ENCODE measurements at regions not wholly inside any gene's neighbourhood (a gene's known extent, or its start where the extent isn't known, plus 50 kb on each side); places are given as distances from the start of the nearest gene placed in this dataset.

DNA sequence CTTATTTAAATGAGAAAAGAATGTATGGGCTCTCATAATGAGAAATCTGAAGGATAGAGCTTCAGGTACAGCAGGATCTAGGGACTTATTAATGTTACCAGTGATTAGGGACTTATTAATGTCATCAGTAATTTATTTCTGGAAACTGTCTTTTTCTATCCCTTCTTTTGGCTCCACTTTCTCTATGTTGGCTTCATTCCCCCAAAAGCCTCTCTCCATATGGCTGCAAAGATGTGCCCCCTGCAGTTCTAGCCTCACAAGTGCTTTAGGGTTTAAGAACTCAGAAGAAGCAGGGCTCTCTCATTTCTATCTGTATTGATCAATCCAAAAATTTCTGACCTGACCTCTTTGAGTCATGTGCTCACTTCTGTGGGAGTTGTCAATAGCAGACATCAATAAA lies 480.9 kb downstream of the TXNL1 start:
- TF ChIP-seq POLR2A (IDR thresholded peaks at IDR 0.05): no peak
- TF ChIP-seq, protein P1, sequence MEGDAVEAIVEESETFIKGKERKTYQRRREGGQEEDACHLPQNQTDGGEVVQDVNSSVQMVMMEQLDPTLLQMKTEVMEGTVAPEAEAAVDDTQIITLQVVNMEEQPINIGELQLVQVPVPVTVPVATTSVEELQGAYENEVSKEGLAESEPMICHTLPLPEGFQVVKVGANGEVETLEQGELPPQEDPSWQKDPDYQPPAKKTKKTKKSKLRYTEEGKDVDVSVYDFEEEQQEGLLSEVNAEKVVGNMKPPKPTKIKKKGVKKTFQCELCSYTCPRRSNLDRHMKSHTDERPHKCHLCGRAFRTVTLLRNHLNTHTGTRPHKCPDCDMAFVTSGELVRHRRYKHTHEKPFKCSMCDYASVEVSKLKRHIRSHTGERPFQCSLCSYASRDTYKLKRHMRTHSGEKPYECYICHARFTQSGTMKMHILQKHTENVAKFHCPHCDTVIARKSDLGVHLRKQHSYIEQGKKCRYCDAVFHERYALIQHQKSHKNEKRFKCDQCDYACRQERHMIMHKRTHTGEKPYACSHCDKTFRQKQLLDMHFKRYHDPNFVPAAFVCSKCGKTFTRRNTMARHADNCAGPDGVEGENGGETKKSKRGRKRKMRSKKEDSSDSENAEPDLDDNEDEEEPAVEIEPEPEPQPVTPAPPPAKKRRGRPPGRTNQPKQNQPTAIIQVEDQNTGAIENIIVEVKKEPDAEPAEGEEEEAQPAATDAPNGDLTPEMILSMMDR (IDR thresholded peaks at IDR 0.05): no peak
- Histone ChIP-seq H3K9me3 (no peaks in the 10 kb centered on the region), H3K27me3 (no peaks in the 10 kb centered on the region), H3K4me3 (no peak overlapping the region), H3K27ac (no peak overlapping the region), H3K4me1 (peaks cover 0 to 23% (median 8%) of the 10 kb centered on the region in 3 donors), H3K36me3 (no peaks in the 10 kb centered on the region)
- no peak for DNase-seq
- intact Hi-C loops (cut with DNase I): no loop called here

DNA sequence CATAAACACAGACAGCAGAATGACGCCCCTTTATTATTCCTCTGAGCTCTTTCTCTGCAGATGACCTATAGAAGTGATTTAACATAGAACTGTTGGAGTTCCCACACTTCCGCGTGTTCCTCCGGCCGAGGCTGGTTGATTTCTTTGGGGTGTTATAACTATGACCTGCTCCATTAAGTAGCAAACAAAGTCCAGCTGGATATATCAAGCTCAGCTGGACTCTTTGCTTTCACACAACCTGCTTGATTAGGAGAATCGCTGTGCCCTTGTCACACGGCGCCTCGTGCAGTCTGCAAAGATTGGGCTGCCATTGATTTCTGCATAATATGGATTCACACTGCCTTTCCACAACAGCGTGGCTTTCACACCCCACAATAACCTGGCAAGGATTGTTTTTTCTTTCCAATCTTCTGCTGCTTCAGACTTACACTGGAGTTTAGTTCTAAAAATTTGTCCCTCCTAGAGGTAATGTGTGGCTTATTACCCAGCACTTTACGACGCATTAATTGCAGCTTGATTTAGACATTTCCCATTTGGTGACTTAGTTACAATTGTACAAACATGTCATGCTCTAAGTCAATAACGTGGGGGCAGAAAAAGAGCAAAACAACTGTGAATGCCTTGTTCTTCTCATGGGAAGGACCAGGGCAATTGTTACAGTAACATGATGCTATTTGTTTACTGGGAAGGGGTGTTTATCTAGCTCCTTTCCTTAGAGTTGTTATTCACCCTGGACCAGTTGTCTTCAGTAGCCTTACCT lies 485.7 kb downstream of the TXNL1 start:
- no peak for DNase-seq
- 74 to 87% methylated on average over 13 of the region's 13 CpGs for WGBS, 2 donors
- Histone ChIP-seq H3K4me3 (no peak overlapping the region), H3K27me3 (no peaks in the 10 kb centered on the region), H3K4me1 (peaks cover 0 to 10% (median 0%) of the 10 kb centered on the region in 3 donors), H3K36me3 (no peaks in the 10 kb centered on the region), H3K27ac (no peak overlapping the region), H3K9me3 (no peaks in the 10 kb centered on the region)
- TF ChIP-seq, protein P1 (IDR thresholded peaks at IDR 0.05): no peak
- TF ChIP-seq POLR2A (IDR thresholded peaks at IDR 0.05): no peak
- intact Hi-C loops (cut with DNase I): no loop called here

DNA sequence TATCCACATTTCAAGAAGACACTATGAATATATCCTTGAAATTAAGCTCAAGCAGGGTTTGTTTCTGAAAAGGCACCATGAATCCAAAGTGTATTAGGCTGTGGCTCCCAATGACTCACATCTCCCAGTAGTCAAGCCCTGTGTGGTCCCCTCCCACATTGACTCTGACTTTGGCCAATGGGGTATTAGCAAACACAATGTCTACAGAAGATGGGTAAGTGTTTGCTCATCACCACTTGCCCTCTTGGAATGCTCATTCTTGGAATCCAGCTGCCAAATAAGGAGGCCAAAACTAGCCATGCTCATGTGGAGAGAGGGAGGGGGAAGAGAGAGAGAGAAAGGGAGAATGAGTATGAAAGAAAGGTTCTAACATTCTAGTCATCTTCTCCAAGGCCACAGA lies 490.0 kb downstream of the TXNL1 start:
- intact Hi-C loops (cut with DNase I): no loop called here
- DNase-seq: no peak
- Histone ChIP-seq H3K27ac (no peak overlapping the region), H3K9me3 (no peaks in the 10 kb centered on the region), H3K36me3 (no peaks in the 10 kb centered on the region), H3K27me3 (no peaks in the 10 kb centered on the region), H3K4me3 (no peak overlapping the region), H3K4me1 (peaks cover 0 to 6% (median 0%) of the 10 kb centered on the region in 3 donors)
- TF ChIP-seq, protein P1 (IDR thresholded peaks at IDR 0.05): no peak
- no peak for TF ChIP-seq POLR2A (IDR thresholded peaks at IDR 0.05)

DNA sequence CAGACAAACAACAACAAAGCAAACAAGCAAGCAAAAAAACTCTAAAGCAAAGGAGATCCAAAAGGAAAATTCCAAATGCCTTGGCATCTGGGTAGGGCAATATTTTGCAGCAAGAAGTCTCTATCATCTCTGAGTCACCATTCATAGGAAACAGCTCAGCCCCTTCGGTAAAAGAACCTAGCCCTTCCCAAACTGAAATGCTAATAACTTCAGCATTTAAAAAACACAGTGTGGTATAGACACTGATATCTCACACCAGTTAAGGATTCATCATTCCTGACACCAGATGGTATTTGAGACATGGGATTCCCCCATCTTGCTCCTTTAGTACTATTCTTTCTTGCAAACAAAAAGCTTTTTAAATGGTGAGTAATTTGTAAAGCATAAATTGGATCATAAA lies 491.8 kb downstream of the TXNL1 start:
- Histone ChIP-seq H3K4me1 (no peaks in the 10 kb centered on the region), H3K9me3 (no peaks in the 10 kb centered on the region), H3K27me3 (no peaks in the 10 kb centered on the region), H3K27ac (no peak overlapping the region), H3K4me3 (no peak overlapping the region), H3K36me3 (no peaks in the 10 kb centered on the region)
- no peak for TF ChIP-seq POLR2A (IDR thresholded peaks at IDR 0.05)
- TF ChIP-seq, protein P1 (IDR thresholded peaks at IDR 0.05): no peak
- no peak for DNase-seq
- intact Hi-C loops (cut with DNase I): no loop called here
- 14 to 39% methylated on average over 1 of the region's 1 CpG for WGBS, 2 donors

DNA sequence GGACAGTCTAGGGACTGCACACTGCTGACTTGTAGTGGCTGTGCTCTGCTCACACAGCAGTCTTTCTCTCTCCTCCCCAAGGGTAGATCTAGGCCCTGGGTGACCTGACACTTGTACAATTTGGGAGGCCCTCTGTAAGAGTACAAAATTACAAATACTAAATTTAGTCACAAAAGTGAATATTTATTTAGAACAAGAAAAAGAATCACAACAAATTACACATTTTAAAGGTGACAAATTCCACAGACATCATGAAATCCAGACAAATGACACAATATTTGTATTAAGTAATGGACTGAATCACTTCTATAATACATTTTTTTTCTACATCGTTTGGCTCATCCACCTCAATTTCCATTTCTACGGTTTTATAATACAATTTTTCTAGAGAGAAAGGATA lies 496.4 kb downstream of the TXNL1 start:
- DNase-seq: no peak
- Histone ChIP-seq H3K36me3 (no peaks in the 10 kb centered on the region), H3K27ac (no peak overlapping the region), H3K27me3 (no peaks in the 10 kb centered on the region), H3K4me3 (no peak overlapping the region), H3K9me3 (no peaks in the 10 kb centered on the region), H3K4me1 (peaks cover 0 to 15% (median 0%) of the 10 kb centered on the region in 3 donors)
- WGBS, 2 donors: 73 to 75% methylated on average over 2 of the region's 2 CpGs
- intact Hi-C loops (cut with DNase I): no loop called here
- no peak for TF ChIP-seq POLR2A (IDR thresholded peaks at IDR 0.05)
- TF ChIP-seq, protein P1 (IDR thresholded peaks at IDR 0.05): no peak
